ENCODE measurements at regions not wholly inside any gene's neighbourhood (a gene's known extent, or its start where the extent isn't known, plus 50 kb on each side); places are given as distances from the start of the nearest gene placed in this dataset.

DNA sequence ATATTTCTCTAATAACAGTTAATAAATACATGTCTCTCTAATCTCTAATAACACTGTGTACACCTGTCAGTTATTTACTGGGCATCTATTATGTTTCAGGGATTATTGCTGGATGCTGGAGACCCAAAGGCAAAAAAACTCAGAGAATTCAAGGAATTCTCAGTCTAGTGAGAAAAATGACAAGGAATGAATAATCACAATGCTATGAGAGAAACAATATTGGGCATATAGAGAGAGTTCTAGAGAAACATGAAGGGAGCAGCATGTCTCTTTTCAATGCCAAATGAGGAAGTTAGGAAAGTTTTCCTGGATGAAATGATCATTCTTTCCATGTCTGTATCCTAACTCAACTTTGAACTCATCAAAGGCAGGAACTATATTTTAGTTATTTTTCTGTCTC is 82.8 kb downstream of the TNFSF18 start:
- Histone ChIP-seq H3K79me1 (ENCODE audit: low read depth, low read length) (no peaks in the 10 kb centered on the region), H2BK20ac (ENCODE audit: low read length) (no peak overlapping the region), H3K9ac (replicated peaks in 1 of 4; ENCODE audit: extremely low read depth in 1 of 4, low read depth in 3 of 4, low read length in 3 of 4) (no peak overlapping the region), H3K9me3 (ENCODE audit: insufficient read depth in 2 of 2, low read depth in 1 of 2, low read length in 1 of 2) (no peaks in the 10 kb centered on the region), H3K18ac (ENCODE audit: extremely low read depth, low read length) (no peak overlapping the region), H3K23ac (ENCODE audit: insufficient read length) (no peak overlapping the region), H3K23me2 (ENCODE audit: low read depth, low read length) (no peaks in the 10 kb centered on the region; the same call in 1 of the 2 replicates), H2BK15ac (ENCODE audit: low read length) (no peak overlapping the region), H4K91ac (replicated peaks; ENCODE audit: insufficient read length, low read length) (no peak overlapping the region), H3K36me3 (ENCODE audit: control insufficient read depth in 2 of 4, insufficient read depth in 4 of 4, low read length in 3 of 4) (no peaks in the 10 kb centered on the region), H3K4me3 (ENCODE audit: extremely low read depth in 1 of 4, insufficient read depth in 2 of 4, low read depth in 3 of 4, low read length in 4 of 4) (no peak overlapping the region), H2AFZ (ENCODE audit: low read length) (no peak overlapping the region), H3K56ac (replicated peaks; ENCODE audit: insufficient read length, low read depth, low read length) (no peak overlapping the region), H2BK120ac (replicated peaks; ENCODE audit: low read depth, low read length) (no peak overlapping the region), H3K4me2 (ENCODE audit: insufficient read depth in 1 of 2, low read depth in 2 of 2, low read length in 2 of 2) (no peak overlapping the region), H2AK5ac (ENCODE audit: low read depth, low read length) (no peak overlapping the region), H2BK12ac (ENCODE audit: low read depth, low read length) (no peak overlapping the region), H3K14ac (ENCODE audit: insufficient read length) (no peak overlapping the region), H4K5ac (ENCODE audit: insufficient read length, low read depth, low read length) (no peak overlapping the region), H2BK5ac (ENCODE audit: low read depth, low read length) (no peak overlapping the region), H4K8ac (ENCODE audit: extremely low read depth, insufficient read depth, low read length) (no peak overlapping the region), H3K27me3 (replicated peaks in 1 of 4; ENCODE audit: control insufficient read depth in 3 of 4, extremely low read depth in 1 of 4, insufficient read depth in 3 of 4, low read length in 3 of 4) (no peaks in the 10 kb centered on the region), H3K4me1 (replicated peaks in 1 of 4; ENCODE audit: control insufficient read depth in 3 of 4, insufficient read depth in 4 of 4, low read length in 3 of 4) (no peaks in the 10 kb centered on the region), H3K4ac (replicated peaks; ENCODE audit: insufficient read length, low read depth, low read length) (no peak overlapping the region), H4K20me1 (replicated peaks in 1 of 2; ENCODE audit: control insufficient read depth in 1 of 2, insufficient read depth in 2 of 2, low read length in 2 of 2) (no peaks in the 10 kb centered on the region), H3K27ac (ENCODE audit: low read depth, low read length) (no peak overlapping the region), H3K79me2 (ENCODE audit: control insufficient read depth in 1 of 2, insufficient read depth in 2 of 2, low read length in 2 of 2) (no peaks in the 10 kb centered on the region)
- TF ChIP-seq, protein P1, sequence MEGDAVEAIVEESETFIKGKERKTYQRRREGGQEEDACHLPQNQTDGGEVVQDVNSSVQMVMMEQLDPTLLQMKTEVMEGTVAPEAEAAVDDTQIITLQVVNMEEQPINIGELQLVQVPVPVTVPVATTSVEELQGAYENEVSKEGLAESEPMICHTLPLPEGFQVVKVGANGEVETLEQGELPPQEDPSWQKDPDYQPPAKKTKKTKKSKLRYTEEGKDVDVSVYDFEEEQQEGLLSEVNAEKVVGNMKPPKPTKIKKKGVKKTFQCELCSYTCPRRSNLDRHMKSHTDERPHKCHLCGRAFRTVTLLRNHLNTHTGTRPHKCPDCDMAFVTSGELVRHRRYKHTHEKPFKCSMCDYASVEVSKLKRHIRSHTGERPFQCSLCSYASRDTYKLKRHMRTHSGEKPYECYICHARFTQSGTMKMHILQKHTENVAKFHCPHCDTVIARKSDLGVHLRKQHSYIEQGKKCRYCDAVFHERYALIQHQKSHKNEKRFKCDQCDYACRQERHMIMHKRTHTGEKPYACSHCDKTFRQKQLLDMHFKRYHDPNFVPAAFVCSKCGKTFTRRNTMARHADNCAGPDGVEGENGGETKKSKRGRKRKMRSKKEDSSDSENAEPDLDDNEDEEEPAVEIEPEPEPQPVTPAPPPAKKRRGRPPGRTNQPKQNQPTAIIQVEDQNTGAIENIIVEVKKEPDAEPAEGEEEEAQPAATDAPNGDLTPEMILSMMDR (IDR thresholded peaks at IDR 0.05; ENCODE audit: control extremely low read depth in 1 of 3, insufficient read depth in 1 of 3, low read depth in 1 of 3, low read length in 3 of 3), result no peak
- no peak for TF ChIP-seq JUND (IDR thresholded peaks at IDR 0.05; ENCODE audit: low read length)
- TF ChIP-seq RBBP5 (IDR thresholded peaks at IDR 0.05; ENCODE audit: borderline replicate concordance, low read depth, low read length), result no peak
- TF ChIP-seq CEBPB (IDR thresholded peaks at IDR 0.05; ENCODE audit: low read depth, low read length), result no peak
- TF ChIP-seq EGR1 (IDR thresholded peaks at IDR 0.05; ENCODE audit: borderline replicate concordance, low read depth, low read length), result no peak
- no peak for TF ChIP-seq SIRT6 (IDR thresholded peaks at IDR 0.05; ENCODE audit: low read length)
- no peak for TF ChIP-seq NANOG (IDR thresholded peaks at IDR 0.05; ENCODE audit: insufficient read depth, low read depth, low read length, poor library complexity, severe bottlenecking)
- no peak for TF ChIP-seq ASH2L (IDR thresholded peaks at IDR 0.05; ENCODE audit: low read length)
- no peak for TF ChIP-seq CHD2 (IDR thresholded peaks at IDR 0.05; ENCODE audit: low read length)
- TF ChIP-seq TEAD4 (IDR thresholded peaks at IDR 0.05; ENCODE audit: low read depth, low read length), result no peak
- TF ChIP-seq KDM1A (IDR thresholded peaks at IDR 0.05; ENCODE audit: borderline replicate concordance, low read length), result no peak
- no peak for TF ChIP-seq POLR2AphosphoS5 (IDR thresholded peaks at IDR 0.05; ENCODE audit: low read depth, low read length)
- no peak for TF ChIP-seq FOSL1 (IDR thresholded peaks at IDR 0.05; ENCODE audit: insufficient read depth, low read depth, low read length)
- no peak for TF ChIP-seq HDAC2 (IDR thresholded peaks at IDR 0.05; ENCODE audit: borderline replicate concordance in 1 of 2, low read depth in 2 of 2, low read length in 2 of 2)
- CTCF ChIA-PET (ENCODE audit: partially characterized antibody), result no interaction called here
- DNase-seq (ENCODE audit: low read depth in 1 of 2, low spot score in 2 of 2), result no peak
- POLR2A ChIA-PET (ENCODE audit: partially characterized antibody), result no interaction called here
- no peak for FAIRE-seq

Measured in H1 (cell line).